H1 (cell line): ENCODE measurements at regions not wholly inside any gene's neighbourhood (a gene's known extent, or its start where the extent isn't known, plus 50 kb on each side); places are given as distances from the start of the nearest gene placed in this dataset.

ENCODE experiments used
- CTCF ChIA-PET: fragments of 300-600 bp; sonication (Branson Sonifier 250); formaldehyde crosslinking; loops from one replicate; lab custom pipeline; 2021; ENCODE audit not compliant: partially characterized antibody; lab: Charles Lee
- POLR2A ChIA-PET: fragments of 300-600 bp; sonication (Branson Sonifier 250); formaldehyde crosslinking; loops from one replicate; lab custom pipeline; 2021; ENCODE audit warnings: inconsistent platforms; ENCODE audit not compliant: partially characterized antibody; lab: Charles Lee
- DNase-seq, 2 experiments: peaks; one replicate each; pipeline versions ENCODE4 v3.0.0 to v3.0.0-alpha.2; 2010 to 2022; ENCODE audit warnings: low spot score in 2 of 2, low read depth in 1 of 2, mixed read lengths in 1 of 2
- FAIRE-seq: peaks from 2 replicates; lab custom pipeline; 2011; peaks lifted over from hg19 to GRCh38; lab: Jason Lieb, UNC
- H2AFZ ChIP-seq: 2 replicates; pipeline ENCODE4 v1.8.1; 2012; ENCODE audit warnings: low read length, inconsistent platforms
- H2AK5ac ChIP-seq: 2 replicates; pipeline ENCODE4 v1.6.1; 2013; ENCODE audit warnings: low read depth, low read length
- H2BK120ac ChIP-seq: replicated peaks from 2 replicates; pipeline ENCODE3; 2013; ENCODE audit warnings: low read depth, low read length, inconsistent platforms
- H2BK12ac ChIP-seq: 2 replicates; pipeline ENCODE4 v1.6.1; 2013; ENCODE audit warnings: low read depth, low read length
- H2BK15ac ChIP-seq: 2 replicates; pipeline ENCODE4 v1.6.1; 2013; ENCODE audit warnings: low read length
- H2BK20ac ChIP-seq: 2 replicates; pipeline ENCODE4 v1.6.1; 2013; ENCODE audit warnings: low read length
- H2BK5ac ChIP-seq: 2 replicates; pipeline ENCODE4 v1.6.1; 2013; ENCODE audit warnings: low read depth, low read length
- H3K14ac ChIP-seq: 2 replicates; pipeline ENCODE4 v1.6.1; 2013; ENCODE audit warnings: inconsistent platforms; ENCODE audit not compliant: insufficient read length
- H3K18ac ChIP-seq: 2 replicates; pipeline ENCODE4 v1.6.1; 2013; ENCODE audit warnings: low read length; ENCODE audit errors: extremely low read depth
- H3K23ac ChIP-seq: 2 replicates; pipeline ENCODE4 v1.6.1; 2013; ENCODE audit warnings: inconsistent platforms; ENCODE audit not compliant: insufficient read length
- H3K23me2 ChIP-seq: 2 replicates; pipeline ENCODE4 v1.6.1; 2013; ENCODE audit warnings: low read depth, low read length
- H3K27ac ChIP-seq: 2 replicates; pipeline ENCODE4 v1.6.1; 2011; ENCODE audit warnings: low read depth, low read length, inconsistent platforms
- H3K27me3 ChIP-seq, 4 experiments: replicated peaks in 1 of 4; 1 replicate in 1 of 4; 2 replicates in 3 of 4; pipeline versions ENCODE4 v1.6.1 to v1.8.1; 2011 to 2013; ENCODE audit warnings: low read length in 3 of 4, mild to moderate bottlenecking in 3 of 4, inconsistent platforms in 2 of 4, mixed read lengths in 2 of 4, moderate library complexity in 1 of 4; ENCODE audit not compliant: control insufficient read depth in 3 of 4, insufficient read depth in 3 of 4; ENCODE audit errors: extremely low read depth in 1 of 4
- H3K36me3 ChIP-seq, 4 experiments: 2 replicates each; pipeline versions ENCODE4 v1.6.1 to v1.8.1; 2011 to 2013; ENCODE audit warnings: mild to moderate bottlenecking in 4 of 4, low read length in 3 of 4, moderate library complexity in 2 of 4, control low read depth in 1 of 4, inconsistent platforms in 1 of 4; ENCODE audit not compliant: insufficient read depth in 4 of 4, control insufficient read depth in 2 of 4
- H3K4ac ChIP-seq: replicated peaks from 2 replicates; pipeline ENCODE3; 2013; ENCODE audit warnings: low read length, low read depth, mixed read lengths, inconsistent platforms; ENCODE audit not compliant: insufficient read length
- H3K4me1 ChIP-seq, 4 experiments: replicated peaks in 1 of 4; 1 replicate in 1 of 4; 2 replicates in 3 of 4; pipeline versions ENCODE4 v1.6.1 to v1.8.1; 2011 to 2013; ENCODE audit warnings: low read length in 3 of 4, inconsistent platforms in 2 of 4, mixed read lengths in 1 of 4; ENCODE audit not compliant: insufficient read depth in 4 of 4, control insufficient read depth in 3 of 4
- H3K4me2 ChIP-seq, 2 experiments: 2 replicates each; pipeline versions ENCODE4 v1.6.1 to v1.8.1; 2011 to 2013; ENCODE audit warnings: low read depth in 2 of 2, low read length in 2 of 2, control low read depth in 1 of 2, inconsistent platforms in 1 of 2, mild to moderate bottlenecking in 1 of 2; ENCODE audit not compliant: insufficient read depth in 1 of 2
- H3K4me3 ChIP-seq, 4 experiments: fragments of 200-600, 300-600 bp in 1 of 4; sonication (generic), shearing (Covaris generic), sonication (Bioruptor Twin) in 1 of 4; 2 replicates each; pipeline versions ENCODE4 v1.5.1 to v1.8.1; 2011 to 2016; ENCODE audit warnings: low read length in 4 of 4, low read depth in 3 of 4, control low read depth in 2 of 4, inconsistent platforms in 2 of 4, mild to moderate bottlenecking in 2 of 4, mixed read lengths in 1 of 4, moderate library complexity in 1 of 4; ENCODE audit not compliant: insufficient read depth in 2 of 4; ENCODE audit errors: extremely low read depth in 1 of 4
- H3K56ac ChIP-seq: replicated peaks from 2 replicates; pipeline ENCODE3; 2013; ENCODE audit warnings: low read depth, mild to moderate bottlenecking, mixed read lengths, low read length, inconsistent platforms; ENCODE audit not compliant: insufficient read length
- H3K79me1 ChIP-seq: 2 replicates; pipeline ENCODE4 v1.6.1; 2013; ENCODE audit warnings: low read depth, low read length, control low read depth
- H3K79me2 ChIP-seq, 2 experiments: 2 replicates each; pipeline versions ENCODE4 v1.6.1 to v1.8.1; 2012 to 2013; ENCODE audit warnings: low read length in 2 of 2, mild to moderate bottlenecking in 2 of 2, inconsistent platforms in 1 of 2; ENCODE audit not compliant: insufficient read depth in 2 of 2, control insufficient read depth in 1 of 2
- H3K9ac ChIP-seq, 4 experiments: replicated peaks in 1 of 4; 1 replicate in 1 of 4; 2 replicates in 3 of 4; pipeline versions ENCODE4 v1.6.1 to v1.8.1; 2011 to 2013; ENCODE audit warnings: low read depth in 3 of 4, low read length in 3 of 4, control low read depth in 2 of 4, mild to moderate bottlenecking in 2 of 4, moderate library complexity in 2 of 4, inconsistent platforms in 1 of 4; ENCODE audit errors: extremely low read depth in 1 of 4
- H3K9me3 ChIP-seq, 2 experiments: 2 replicates each; pipeline versions ENCODE4 v1.6.1 to v1.8.1; 2012 to 2013; ENCODE audit warnings: mild to moderate bottlenecking in 2 of 2, moderate library complexity in 2 of 2, control low read depth in 1 of 2, inconsistent platforms in 1 of 2, low read depth in 1 of 2, low read length in 1 of 2, mixed read lengths in 1 of 2; ENCODE audit not compliant: insufficient read depth in 2 of 2
- H4K20me1 ChIP-seq, 2 experiments: replicated peaks in 1 of 2; 2 replicates each; pipeline versions ENCODE3 to v1.8.1; 2011 to 2013; ENCODE audit warnings: inconsistent platforms in 2 of 2, low read length in 2 of 2, mild to moderate bottlenecking in 1 of 2; ENCODE audit not compliant: insufficient read depth in 2 of 2, control insufficient read depth in 1 of 2
- H4K5ac ChIP-seq: 2 replicates; pipeline ENCODE4 v1.6.1; 2013; ENCODE audit warnings: low read length, low read depth, mixed read lengths, inconsistent platforms; ENCODE audit not compliant: insufficient read length
- H4K8ac ChIP-seq: 2 replicates; pipeline ENCODE4 v1.8.0; 2013; ENCODE audit warnings: mild to moderate bottlenecking, moderate library complexity, low read length, inconsistent platforms; ENCODE audit not compliant: insufficient read depth; ENCODE audit errors: extremely low read depth
- H4K91ac ChIP-seq: replicated peaks from 2 replicates; pipeline ENCODE3; 2013; ENCODE audit warnings: low read length, mixed read lengths, inconsistent platforms; ENCODE audit not compliant: insufficient read length
- ASH2L ChIP-seq: fragments of 200-600, 300-600 bp; sonication (generic); IDR thresholded peaks from one replicate; pipeline ENCODE4 v1.7.1; 2017; ENCODE audit warnings: low read length
- CBX8 ChIP-seq: fragments of 300-800, 300-1000 bp; sonication (generic); IDR thresholded peaks from 2 replicates; pipeline ENCODE4 v1.7.1; 2016; ENCODE audit warnings: low read depth, low read length, borderline replicate concordance
- CHD1 ChIP-seq: IDR thresholded peaks from 2 replicates; pipeline ENCODE4 v1.6.1; 2012; ENCODE audit warnings: low read depth, low read length, improper control_type of control experiment
- CHD2 ChIP-seq: IDR thresholded peaks from 2 replicates; pipeline ENCODE4 v1.6.1; 2012; ENCODE audit warnings: low read length, improper control_type of control experiment
- EZH2 ChIP-seq: fragments of 200-600 bp; sonication (generic); IDR thresholded peaks from 2 replicates; pipeline ENCODE4 v1.7.1; 2012; ENCODE audit warnings: low read depth, mild to moderate bottlenecking, moderate library complexity, low read length, inconsistent platforms; ENCODE audit not compliant: severe bottlenecking
- GTF2F1 ChIP-seq: IDR thresholded peaks from 2 replicates; pipeline ENCODE4 v1.6.1; 2012; ENCODE audit warnings: low read depth, low read length, improper control_type of control experiment, borderline replicate concordance
- HDAC6 ChIP-seq: IDR thresholded peaks from one replicate; pipeline ENCODE4 v1.7.1; 2012; ENCODE audit warnings: low read depth, mild to moderate bottlenecking, inconsistent platforms, low read length, moderate library complexity
- MAFK ChIP-seq: IDR thresholded peaks from 2 replicates; pipeline ENCODE4 v1.6.1; 2012; ENCODE audit warnings: low read depth, mild to moderate bottlenecking, improper control_type of control experiment, low read length
- POLR2A ChIP-seq, 2 experiments: IDR thresholded peaks; 1 replicate in 1 of 2; 2 replicates in 1 of 2; pipeline ENCODE4 v1.6.1; 2011; ENCODE audit warnings: low read depth in 2 of 2, low read length in 2 of 2, mild to moderate bottlenecking in 2 of 2; ENCODE audit errors: control extremely low read depth in 1 of 2
- RBBP5 ChIP-seq: IDR thresholded peaks from 2 replicates; pipeline ENCODE4 v1.7.1; 2012; ENCODE audit warnings: low read depth, mild to moderate bottlenecking, inconsistent platforms, low read length, moderate library complexity, borderline replicate concordance
- SP4 ChIP-seq: IDR thresholded peaks from 2 replicates; pipeline ENCODE4 v1.6.1; 2012; ENCODE audit warnings: low read length, inconsistent platforms
- TAF1 ChIP-seq: IDR thresholded peaks from 2 replicates; pipeline ENCODE4 v1.6.1; 2011; ENCODE audit warnings: mild to moderate bottlenecking, low read depth, low read length
- TBP ChIP-seq: IDR thresholded peaks from 2 replicates; pipeline ENCODE4 v1.6.1; 2011; ENCODE audit warnings: low read depth, low read length, improper control_type of control experiment
- TEAD4 ChIP-seq: IDR thresholded peaks from 2 replicates; pipeline ENCODE4 v1.6.1; 2012; ENCODE audit warnings: low read depth, low read length, inconsistent platforms, mixed read lengths
- YY1 ChIP-seq: IDR thresholded peaks from 2 replicates; pipeline ENCODE4 v1.6.1; 2011; ENCODE audit warnings: low read depth, mild to moderate bottlenecking, low read length
- WGBS, 2 experiments: shearing (Covaris generic) in 1 of 2; methylation state at CpG; one replicate each; pipeline versions ENCODE4 v1.1.6 to v1.1.7; 2013 to 2015; ENCODE audit warnings: low lambda C conversion rate in 2 of 2, mixed read lengths in 2 of 2, inconsistent platforms in 1 of 2, low coverage in 1 of 2, missing lambda C conversion rate in 1 of 2; ENCODE audit not compliant: insufficient replicate concordance in 2 of 2, insufficient coverage in 1 of 2, insufficient read length in 1 of 2; ENCODE audit errors: extremely low coverage in 1 of 2, missing lambda C conversion rate in 1 of 2; 5-methylcytosine and 5-hydroxymethylcytosine counted together
- TF ChIP-seq, protein P1 (sequence below): IDR thresholded peaks from 2 replicates; pipeline ENCODE4 v1.6.1; 2011; ENCODE audit warnings: low read length, improper control_type of control experiment

DNA sequence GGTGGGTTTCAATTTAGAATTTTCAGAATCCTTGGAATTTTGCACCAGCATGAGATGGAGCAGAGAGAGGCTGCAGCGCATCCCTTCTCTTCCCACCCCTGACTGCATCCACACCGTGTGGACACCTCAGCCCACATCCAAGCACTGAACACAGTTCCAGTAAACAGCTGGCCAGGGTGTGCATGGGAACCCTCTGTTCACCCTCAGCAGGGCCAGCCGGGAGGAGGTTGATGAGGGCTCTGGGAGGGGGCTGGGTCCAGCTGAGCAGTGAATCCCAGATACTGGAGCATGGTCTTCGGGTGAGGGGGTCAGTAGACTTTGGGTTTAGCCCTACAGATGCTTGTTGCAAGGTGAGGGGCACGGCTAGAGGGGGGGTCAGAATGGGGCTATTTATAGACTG is 85.8 kb downstream of the RPLP1 start:
- H3K4ac ChIP-seq = no peak overlapping the region
- no peak overlapping the region for H3K9ac ChIP-seq
- CTCF ChIA-PET = interaction anchor here (0.6 to 3.1 kb wide), 8 partner anchors 9 to 293 kb away, joined by 3 to 9 read pairs (median 4); no protein-coding TSS in a partner anchor
- H3K4me2 ChIP-seq = no peak overlapping the region
- H4K5ac ChIP-seq = no peak overlapping the region
- peak overlapping the region; percentile 53; the same call in 1 of the 2 replicates for H2BK15ac ChIP-seq
- 94% methylated on average over 5 of the region's 5 CpGs; no CpG with 5 or more reads in 1 of the 2 experiments for WGBS, 2 experiments
- H4K91ac ChIP-seq = no peak overlapping the region
- no peak overlapping the region for H2BK20ac ChIP-seq
- no peak overlapping the region for H3K14ac ChIP-seq
- no peaks in the 10 kb centered on the region for H3K9me3 ChIP-seq
- H2BK5ac ChIP-seq = no peak overlapping the region
- no peak overlapping the region for H4K8ac ChIP-seq
- no peak overlapping the region for H3K56ac ChIP-seq
- H2AK5ac ChIP-seq = no peak overlapping the region; the same call in 1 of the 2 replicates
- FAIRE-seq (no peak), DNase-seq (no peak)
- H3K27me3 ChIP-seq = no peaks in the 10 kb centered on the region
- no peak overlapping the region for H2BK12ac ChIP-seq
- POLR2A ChIA-PET = no interaction called here
- H3K79me1 ChIP-seq = no peaks in the 10 kb centered on the region
- no peak overlapping the region for H3K18ac ChIP-seq
- no peak overlapping the region for H3K27ac ChIP-seq
- H3K79me2 ChIP-seq = no peaks in the 10 kb centered on the region
- H3K23me2 ChIP-seq = no peaks in the 10 kb centered on the region; the same call in 1 of the 2 replicates
- no peaks in the 10 kb centered on the region for H3K36me3 ChIP-seq
- no peak overlapping the region for H2BK120ac ChIP-seq
- H3K4me1 ChIP-seq = peaks cover 0 to 3% (median under 1%) of the 10 kb centered on the region in 4 experiments; a peak in 2 of 7 replicates
- H2AFZ ChIP-seq = no peak overlapping the region
- no peak overlapping the region for H3K23ac ChIP-seq
- H3K4me3 ChIP-seq = no peak overlapping the region
- H4K20me1 ChIP-seq = no peaks in the 10 kb centered on the region
- TF ChIP-seq ASH2L = no peak
- TF ChIP-seq YY1 = no peak
- no peak for TF ChIP-seq CHD2
- TF ChIP-seq SP4 = no peak
- TF ChIP-seq POLR2A (IDR thresholded peaks at IDR 0.05; ENCODE audit: control extremely low read depth in 1 of 2, low read depth in 2 of 2, low read length in 2 of 2) = no peak
- TF ChIP-seq GTF2F1 = no peak
- no peak for TF ChIP-seq TEAD4
- TF ChIP-seq MAFK = no peak
- no peak for TF ChIP-seq TBP
- no peak for TF ChIP-seq HDAC6
- no peak for TF ChIP-seq TAF1
- no peak for TF ChIP-seq CHD1
- no peak for TF ChIP-seq RBBP5
- TF ChIP-seq CBX8 = no peak
- TF ChIP-seq, protein P1, sequence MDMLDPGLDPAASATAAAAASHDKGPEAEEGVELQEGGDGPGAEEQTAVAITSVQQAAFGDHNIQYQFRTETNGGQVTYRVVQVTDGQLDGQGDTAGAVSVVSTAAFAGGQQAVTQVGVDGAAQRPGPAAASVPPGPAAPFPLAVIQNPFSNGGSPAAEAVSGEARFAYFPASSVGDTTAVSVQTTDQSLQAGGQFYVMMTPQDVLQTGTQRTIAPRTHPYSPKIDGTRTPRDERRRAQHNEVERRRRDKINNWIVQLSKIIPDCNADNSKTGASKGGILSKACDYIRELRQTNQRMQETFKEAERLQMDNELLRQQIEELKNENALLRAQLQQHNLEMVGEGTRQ = no peak
- no peak for TF ChIP-seq EZH2
